ENCODE measurements at regions not wholly inside any gene's neighbourhood (a gene's known extent, or its start where the extent isn't known, plus 50 kb on each side); places are given as distances from the start of the nearest gene placed in this dataset.

DNA sequence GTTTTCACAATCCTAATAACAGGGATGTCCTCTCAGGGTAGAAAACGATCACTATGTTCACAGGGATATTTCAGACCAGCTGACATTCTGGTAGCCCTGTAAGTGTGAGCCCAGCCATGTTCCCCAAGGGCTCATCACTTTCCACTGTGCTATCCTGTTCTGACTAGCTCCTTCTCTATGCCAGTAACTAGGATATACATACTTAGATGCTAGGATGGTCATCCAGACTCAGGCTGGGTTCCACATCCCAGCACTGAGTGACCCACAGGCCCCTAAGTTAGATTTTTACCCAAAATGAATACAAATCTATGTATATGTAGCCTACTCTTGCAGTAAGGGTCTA lies 83.0 kb downstream of the CD164 start:
- TF ChIP-seq, protein P1, sequence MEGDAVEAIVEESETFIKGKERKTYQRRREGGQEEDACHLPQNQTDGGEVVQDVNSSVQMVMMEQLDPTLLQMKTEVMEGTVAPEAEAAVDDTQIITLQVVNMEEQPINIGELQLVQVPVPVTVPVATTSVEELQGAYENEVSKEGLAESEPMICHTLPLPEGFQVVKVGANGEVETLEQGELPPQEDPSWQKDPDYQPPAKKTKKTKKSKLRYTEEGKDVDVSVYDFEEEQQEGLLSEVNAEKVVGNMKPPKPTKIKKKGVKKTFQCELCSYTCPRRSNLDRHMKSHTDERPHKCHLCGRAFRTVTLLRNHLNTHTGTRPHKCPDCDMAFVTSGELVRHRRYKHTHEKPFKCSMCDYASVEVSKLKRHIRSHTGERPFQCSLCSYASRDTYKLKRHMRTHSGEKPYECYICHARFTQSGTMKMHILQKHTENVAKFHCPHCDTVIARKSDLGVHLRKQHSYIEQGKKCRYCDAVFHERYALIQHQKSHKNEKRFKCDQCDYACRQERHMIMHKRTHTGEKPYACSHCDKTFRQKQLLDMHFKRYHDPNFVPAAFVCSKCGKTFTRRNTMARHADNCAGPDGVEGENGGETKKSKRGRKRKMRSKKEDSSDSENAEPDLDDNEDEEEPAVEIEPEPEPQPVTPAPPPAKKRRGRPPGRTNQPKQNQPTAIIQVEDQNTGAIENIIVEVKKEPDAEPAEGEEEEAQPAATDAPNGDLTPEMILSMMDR (IDR thresholded peaks at IDR 0.05) = no peak
- TF ChIP-seq POLR2A (IDR thresholded peaks at IDR 0.05) = no peak
- no peak for TF ChIP-seq EP300 (IDR thresholded peaks at IDR 0.05)
- no peaks in the 10 kb centered on the region for H3K9me3 ChIP-seq
- H3K36me3 ChIP-seq = no peaks in the 10 kb centered on the region
- no peak overlapping the region for H3K4me3 ChIP-seq
- no peaks in the 10 kb centered on the region for H3K27me3 ChIP-seq
- WGBS, 2 donors = 17 to 43% methylated on average over 1 of the region's 1 CpG
- no peak for DNase-seq (ENCODE audit: low spot score in 2 of 2)
- H3K27ac ChIP-seq = no peak overlapping the region
- H3K4me1 ChIP-seq = peaks cover 0 to 14% (median 0%) of the 10 kb centered on the region in 4 donors

DNA sequence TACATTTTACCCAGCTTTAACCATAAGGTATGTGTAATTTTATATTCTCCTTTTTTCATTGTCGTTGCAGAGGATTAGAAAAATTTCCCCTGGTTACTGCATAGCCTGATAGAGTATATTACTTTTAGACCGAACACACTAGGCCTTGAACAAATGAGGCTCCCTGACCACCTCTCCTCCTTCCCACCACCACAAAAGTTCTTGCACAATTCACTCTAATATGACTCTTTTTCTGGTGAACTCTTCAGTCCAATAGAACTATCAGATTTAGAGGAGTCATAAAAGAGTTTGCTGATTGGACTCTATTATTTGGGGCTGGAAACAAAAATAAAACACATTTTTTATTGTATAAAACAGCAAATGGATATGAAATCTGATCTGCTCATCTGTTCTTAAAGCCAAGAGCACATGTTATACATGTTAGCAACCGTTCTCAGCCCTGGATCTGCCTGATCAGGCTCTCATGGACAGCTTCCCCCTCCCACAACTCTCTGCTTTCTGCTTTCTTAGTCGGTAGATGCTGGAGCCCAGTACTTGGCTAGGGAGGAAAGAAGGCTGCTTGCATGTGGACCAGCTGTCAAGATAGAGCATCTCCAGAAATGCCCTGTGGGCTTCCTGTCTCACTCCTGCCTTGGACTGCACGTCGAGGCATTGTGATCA lies 83.5 kb downstream of the CD164 start:
- H3K27me3 ChIP-seq = no peaks in the 10 kb centered on the region
- H3K4me3 ChIP-seq = no peak overlapping the region
- DNase-seq (ENCODE audit: low spot score in 2 of 2) = no peak
- no peaks in the 10 kb centered on the region for H3K9me3 ChIP-seq
- TF ChIP-seq, protein P1 (IDR thresholded peaks at IDR 0.05) = no peak
- TF ChIP-seq EP300 (IDR thresholded peaks at IDR 0.05) (no peak), POLR2A (IDR thresholded peaks at IDR 0.05) (no peak)
- no peak overlapping the region for H3K27ac ChIP-seq
- 62 to 64% methylated on average over 6 of the region's 6 CpGs for WGBS, 2 donors
- no peaks in the 10 kb centered on the region for H3K36me3 ChIP-seq
- H3K4me1 ChIP-seq = peaks cover 0 to 14% (median 0%) of the 10 kb centered on the region in 4 donors

DNA sequence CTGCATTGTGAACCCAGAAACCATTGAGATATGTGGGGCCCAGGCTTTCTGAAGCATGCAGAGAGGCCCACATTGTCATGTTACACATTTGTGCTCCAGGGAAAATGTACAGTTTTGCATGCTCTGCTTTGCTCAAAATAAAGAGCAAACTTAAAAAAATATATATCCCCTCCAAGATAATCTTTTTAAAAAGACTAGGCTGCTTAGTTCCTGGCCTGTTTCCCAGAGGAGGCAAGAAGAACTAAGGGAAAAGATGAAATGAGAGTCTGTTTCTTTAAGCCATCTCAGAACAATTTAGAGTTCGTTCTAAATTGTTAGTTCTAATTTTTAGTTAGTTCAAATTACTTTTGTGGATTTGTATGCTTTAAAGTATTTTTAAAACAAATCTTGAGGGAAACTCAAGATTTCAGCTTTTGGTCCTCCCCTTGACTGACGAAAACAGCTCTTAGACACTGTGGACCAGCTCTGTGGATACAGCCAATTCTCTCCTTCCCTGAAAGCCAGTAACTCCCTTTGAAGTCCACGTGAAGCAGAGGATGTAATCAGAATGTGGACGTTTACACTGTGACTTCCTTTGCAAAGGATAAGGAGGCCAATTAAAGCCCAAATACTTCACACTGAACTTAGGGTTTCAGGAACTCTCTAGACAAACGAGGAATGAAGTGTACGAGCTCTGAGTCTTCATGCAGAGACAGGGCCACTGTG lies 84.7 kb downstream of the CD164 start:
- Histone ChIP-seq H3K27me3 (no peaks in the 10 kb centered on the region), H3K4me1 (peaks cover 0 to 14% (median 0%) of the 10 kb centered on the region in 4 donors), H3K9me3 (no peaks in the 10 kb centered on the region), H3K27ac (no peak overlapping the region), H3K36me3 (no peaks in the 10 kb centered on the region), H3K4me3 (no peak overlapping the region)
- 27 to 30% methylated on average over 6 of the region's 6 CpGs for whole genome bisulfite sequencing, 2 donors
- TF ChIP-seq EP300 (IDR thresholded peaks at IDR 0.05) = no peak
- TF ChIP-seq, protein P1 (IDR thresholded peaks at IDR 0.05) = no peak
- TF ChIP-seq POLR2A (IDR thresholded peaks at IDR 0.05) = no peak
- DNase-seq (ENCODE audit: low spot score in 2 of 2) = no peak

DNA sequence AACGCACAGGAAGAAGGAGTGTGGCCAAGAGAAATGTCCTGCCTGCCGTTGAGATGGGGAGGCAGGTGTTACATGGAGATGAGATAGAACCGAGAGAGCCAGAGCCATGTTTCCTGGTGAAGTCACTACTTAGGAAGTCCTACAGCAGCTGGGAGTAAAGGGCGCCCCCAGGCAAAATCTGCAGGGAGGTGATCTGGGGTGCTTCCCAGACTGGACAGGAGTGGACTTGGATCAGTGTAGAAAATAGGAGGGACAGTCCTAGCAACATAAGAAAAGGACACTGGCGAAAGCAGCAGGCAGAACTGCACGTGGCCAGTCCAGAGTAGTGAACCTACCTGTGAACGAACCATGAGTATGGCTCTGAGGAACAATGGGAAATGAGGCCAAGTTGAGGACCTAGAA lies 85.3 kb downstream of the CD164 start:
- no peak for TF ChIP-seq POLR2A (IDR thresholded peaks at IDR 0.05)
- TF ChIP-seq EP300 (IDR thresholded peaks at IDR 0.05) = no peak
- H3K4me3 ChIP-seq = no peak overlapping the region
- DNase-seq (ENCODE audit: low spot score in 2 of 2) = no peak
- H3K27ac ChIP-seq = no peak overlapping the region
- peaks cover 0 to 14% (median 0%) of the 10 kb centered on the region in 4 donors for H3K4me1 ChIP-seq
- no peaks in the 10 kb centered on the region for H3K36me3 ChIP-seq
- H3K9me3 ChIP-seq = no peaks in the 10 kb centered on the region
- H3K27me3 ChIP-seq = no peaks in the 10 kb centered on the region
- WGBS, 2 donors = 70 to 77% methylated on average over 7 of the region's 7 CpGs

DNA sequence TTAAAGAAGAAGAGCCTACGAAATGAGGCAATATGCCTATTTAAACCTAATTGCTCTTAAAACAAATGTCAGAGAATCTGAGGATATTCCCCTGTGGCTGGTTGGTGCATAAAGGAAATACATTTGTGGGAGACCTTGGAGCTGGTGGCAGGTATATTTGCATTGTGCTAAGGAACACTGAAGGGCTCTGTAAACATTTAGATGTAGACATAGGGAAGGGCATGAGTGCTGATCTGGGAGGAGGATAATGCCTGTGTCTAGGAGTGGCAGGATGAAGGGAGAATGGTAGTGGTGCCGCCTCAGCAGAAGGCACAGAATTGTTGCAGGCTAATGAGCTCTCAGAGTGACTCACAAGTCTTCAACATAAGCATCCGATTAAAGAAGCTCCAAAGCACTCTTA lies 85.8 kb downstream of the CD164 start:
- 78 to 84% methylated on average over 3 of the region's 3 CpGs for WGBS, 2 donors
- TF ChIP-seq EP300 (IDR thresholded peaks at IDR 0.05) (no peak), POLR2A (IDR thresholded peaks at IDR 0.05) (no peak)
- TF ChIP-seq, protein P1 (IDR thresholded peaks at IDR 0.05) = no peak
- Histone ChIP-seq H3K4me3 (no peak overlapping the region), H3K27ac (no peak overlapping the region), H3K4me1 (peaks cover 0 to 12% (median 0%) of the 10 kb centered on the region in 4 donors), H3K36me3 (no peaks in the 10 kb centered on the region), H3K27me3 (no peaks in the 10 kb centered on the region), H3K9me3 (no peaks in the 10 kb centered on the region)
- DNase-seq (ENCODE audit: low spot score in 2 of 2) = no peak

All from tibial nerve (tissue), 4 donors.